ENCODE measurements at regions not wholly inside any gene's neighbourhood (a gene's known extent, or its start where the extent isn't known, plus 50 kb on each side); places are given as distances from the start of the nearest gene placed in this dataset.

GRCh38 chr1:81554534-81554933 is 246.2 kb upstream of the ADGRL2 start (continued):
- no peak for TF ChIP-seq RAD21 (IDR thresholded peaks at IDR 0.05)

- H3K4me3 ChIP-seq (ENCODE audit: low read depth in 1 of 3, low read length in 3 of 3): no peak overlapping the region
- H3K4me1 ChIP-seq (ENCODE audit: control insufficient read depth in 4 of 4, insufficient read depth in 4 of 4, low read length in 3 of 4): no peaks in the 10 kb centered on the region
- no peak overlapping the region for H3K9ac ChIP-seq (ENCODE audit: low read depth in 1 of 2, low read length in 2 of 2)
- DNase-seq (ENCODE audit: low spot score): no peak
- no peaks in the 10 kb centered on the region for H3K36me3 ChIP-seq (ENCODE audit: control insufficient read depth in 4 of 4, insufficient read depth in 3 of 4, low read depth in 1 of 4, low read length in 3 of 4)
- no peaks in the 10 kb centered on the region for H3K27me3 ChIP-seq (ENCODE audit: control insufficient read depth in 4 of 4, insufficient read depth in 4 of 4, low read length in 3 of 4)
- no peak overlapping the region for H3K27ac ChIP-seq (ENCODE audit: low read depth in 1 of 2, low read length in 2 of 2)
- TF ChIP-seq, protein P1, sequence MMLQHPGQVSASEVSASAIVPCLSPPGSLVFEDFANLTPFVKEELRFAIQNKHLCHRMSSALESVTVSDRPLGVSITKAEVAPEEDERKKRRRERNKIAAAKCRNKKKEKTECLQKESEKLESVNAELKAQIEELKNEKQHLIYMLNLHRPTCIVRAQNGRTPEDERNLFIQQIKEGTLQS (IDR thresholded peaks at IDR 0.05): no peak
- TF ChIP-seq RXRA (IDR thresholded peaks at IDR 0.05): no peak
- no peak for TF ChIP-seq RAD21 (IDR thresholded peaks at IDR 0.05)
- no peak for TF ChIP-seq NR2F2 (IDR thresholded peaks at IDR 0.05)
- no peak for TF ChIP-seq SP1 (IDR thresholded peaks at IDR 0.05)
- no peak for TF ChIP-seq TAF1 (conservative IDR thresholded peaks at IDR 0.05)
- TF ChIP-seq YY1 (IDR thresholded peaks at IDR 0.05): no peak
- TF ChIP-seq JUND (IDR thresholded peaks at IDR 0.05): no peak
- TF ChIP-seq ZBTB33 (IDR thresholded peaks at IDR 0.05): no peak
- TF ChIP-seq HNF4G (IDR thresholded peaks at IDR 0.05): no peak
- no peak for TF ChIP-seq GABPA (IDR thresholded peaks at IDR 0.05 in 1 of 2, conservative IDR thresholded peaks at IDR 0.05 in 1 of 2)
- no peak for TF ChIP-seq HNF4A (conservative IDR thresholded peaks at IDR 0.05)
- no peak for TF ChIP-seq FOXA1 (IDR thresholded peaks at IDR 0.05)
- TF ChIP-seq, protein P2, sequence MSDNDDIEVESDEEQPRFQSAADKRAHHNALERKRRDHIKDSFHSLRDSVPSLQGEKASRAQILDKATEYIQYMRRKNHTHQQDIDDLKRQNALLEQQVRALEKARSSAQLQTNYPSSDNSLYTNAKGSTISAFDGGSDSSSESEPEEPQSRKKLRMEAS (IDR thresholded peaks at IDR 0.05): no peak
- TF ChIP-seq, protein P3, sequence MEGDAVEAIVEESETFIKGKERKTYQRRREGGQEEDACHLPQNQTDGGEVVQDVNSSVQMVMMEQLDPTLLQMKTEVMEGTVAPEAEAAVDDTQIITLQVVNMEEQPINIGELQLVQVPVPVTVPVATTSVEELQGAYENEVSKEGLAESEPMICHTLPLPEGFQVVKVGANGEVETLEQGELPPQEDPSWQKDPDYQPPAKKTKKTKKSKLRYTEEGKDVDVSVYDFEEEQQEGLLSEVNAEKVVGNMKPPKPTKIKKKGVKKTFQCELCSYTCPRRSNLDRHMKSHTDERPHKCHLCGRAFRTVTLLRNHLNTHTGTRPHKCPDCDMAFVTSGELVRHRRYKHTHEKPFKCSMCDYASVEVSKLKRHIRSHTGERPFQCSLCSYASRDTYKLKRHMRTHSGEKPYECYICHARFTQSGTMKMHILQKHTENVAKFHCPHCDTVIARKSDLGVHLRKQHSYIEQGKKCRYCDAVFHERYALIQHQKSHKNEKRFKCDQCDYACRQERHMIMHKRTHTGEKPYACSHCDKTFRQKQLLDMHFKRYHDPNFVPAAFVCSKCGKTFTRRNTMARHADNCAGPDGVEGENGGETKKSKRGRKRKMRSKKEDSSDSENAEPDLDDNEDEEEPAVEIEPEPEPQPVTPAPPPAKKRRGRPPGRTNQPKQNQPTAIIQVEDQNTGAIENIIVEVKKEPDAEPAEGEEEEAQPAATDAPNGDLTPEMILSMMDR (IDR thresholded peaks at IDR 0.05; ENCODE audit: low read depth, low read length, missing input control): no peak
- no peak for TF ChIP-seq FOXA2 (IDR thresholded peaks at IDR 0.05)
- TF ChIP-seq EGR1 (IDR thresholded peaks at IDR 0.05; ENCODE audit: low read depth in 2 of 2): no peak
- H3K9me3 ChIP-seq (ENCODE audit: control insufficient read depth in 4 of 4, low read length in 3 of 4): no peaks in the 10 kb centered on the region
- 78% methylated on average over 2 of the region's 2 CpGs for WGBS
Measured at GRCh38 chr1:81554108-81554507, 246.6 kb upstream of the ADGRL2 start.

DNA sequence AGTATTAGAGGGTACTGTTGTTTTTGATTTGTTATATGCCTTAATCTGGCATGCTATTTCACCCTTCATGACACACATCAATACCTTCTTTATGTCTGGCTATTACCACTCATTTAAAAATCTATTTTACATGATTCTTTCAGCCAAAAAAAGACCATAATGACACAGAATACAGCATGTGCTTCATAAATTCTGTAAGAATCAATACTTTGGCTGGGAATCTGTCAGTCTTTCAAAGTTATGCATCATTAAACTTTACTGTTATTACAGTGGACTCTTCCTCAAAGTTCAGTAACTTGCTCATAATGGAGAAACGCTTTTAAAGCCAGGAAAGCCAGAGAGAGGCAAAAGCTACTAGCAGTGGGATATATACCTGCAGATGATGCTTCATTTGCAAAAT is 247.2 kb upstream of the ADGRL2 start:
- Histone ChIP-seq H3K9ac (ENCODE audit: low read depth in 1 of 2, low read length in 2 of 2) (no peak overlapping the region), H3K36me3 (ENCODE audit: control insufficient read depth in 4 of 4, insufficient read depth in 3 of 4, low read depth in 1 of 4, low read length in 3 of 4) (no peaks in the 10 kb centered on the region), H3K4me3 (ENCODE audit: low read depth in 1 of 3, low read length in 3 of 3) (no peak overlapping the region), H3K9me3 (ENCODE audit: control insufficient read depth in 4 of 4, low read length in 3 of 4) (no peaks in the 10 kb centered on the region), H3K27ac (ENCODE audit: low read depth in 1 of 2, low read length in 2 of 2) (no peak overlapping the region), H3K4me1 (ENCODE audit: control insufficient read depth in 4 of 4, insufficient read depth in 4 of 4, low read length in 3 of 4) (no peaks in the 10 kb centered on the region), H3K27me3 (ENCODE audit: control insufficient read depth in 4 of 4, insufficient read depth in 4 of 4, low read length in 3 of 4) (no peaks in the 10 kb centered on the region)
- no peak for DNase-seq (ENCODE audit: low spot score)
- TF ChIP-seq HNF4G (IDR thresholded peaks at IDR 0.05) (no peak), JUND (IDR thresholded peaks at IDR 0.05) (no peak), RXRA (IDR thresholded peaks at IDR 0.05) (no peak), GABPA (IDR thresholded peaks at IDR 0.05 in 1 of 2, conservative IDR thresholded peaks at IDR 0.05 in 1 of 2) (no peak), REST (IDR thresholded peaks at IDR 0.05) (no peak), FOXA1 (IDR thresholded peaks at IDR 0.05) (no peak), EGR1 (IDR thresholded peaks at IDR 0.05; ENCODE audit: low read depth in 2 of 2) (no peak), TAF1 (conservative IDR thresholded peaks at IDR 0.05) (no peak), ZBTB33 (IDR thresholded peaks at IDR 0.05) (no peak), HNF4A (conservative IDR thresholded peaks at IDR 0.05) (no peak), NR2F2 (IDR thresholded peaks at IDR 0.05) (no peak)
- TF ChIP-seq, protein P1 (IDR thresholded peaks at IDR 0.05): no peak
- WGBS: 93% methylated on average over 1 of the region's 1 CpG

Data from liver (tissue), 8 donors.